HL-60 (cell line): ENCODE measurements at regions not wholly inside any gene's neighbourhood (a gene's known extent, or its start where the extent isn't known, plus 50 kb on each side); places are given as distances from the start of the nearest gene placed in this dataset.
"Not testable (repeated sequence)": the region's sequence is repeated elsewhere in the genome, so short reads cannot be mapped to it uniquely, and the experiment has no call there.

Experiments
- DNase-seq, 2 experiments: peaks; one replicate each; pipeline ENCODE4 v3.0.0-alpha.2; 2010 to 2020; ENCODE audit warnings: low read depth in 1 of 2, low spot score in 1 of 2
- H3K27ac ChIP-seq: fragments of 250-450 bp; sonication (Bioruptor Pico); replicated peaks from 2 replicates; pipeline ENCODE4 v1.5.1; 2020; ENCODE audit warnings: mild to moderate bottlenecking, moderate library complexity
- H3K27me3 ChIP-seq: fragments of 250-450 bp; sonication (Bioruptor Pico); 2 replicates; pipeline ENCODE4 v1.5.1; 2021; ENCODE audit warnings: mild to moderate bottlenecking, moderate library complexity; ENCODE audit not compliant: insufficient read depth, poor library complexity, severe bottlenecking
- H3K4me3 ChIP-seq: replicated peaks from 2 replicates; pipeline ENCODE4 v1.5.1; 2011; ENCODE audit warnings: mild to moderate bottlenecking, control low read depth, low read length; ENCODE audit not compliant: insufficient read depth
- CTCF ChIP-seq: IDR thresholded peaks from one replicate; pipeline ENCODE4 v1.5.1; 2011; ENCODE audit warnings: low read length, control low read depth, inconsistent platforms; ENCODE audit not compliant: insufficient read depth
- GABPA ChIP-seq: IDR thresholded peaks from 2 replicates; pipeline ENCODE4 v1.6.1; 2012; ENCODE audit warnings: low read depth
- POLR2AphosphoS5 ChIP-seq: IDR thresholded peaks from 2 replicates; pipeline ENCODE4 v1.6.1; 2012; ENCODE audit warnings: low read depth
- REST ChIP-seq: IDR thresholded peaks from 2 replicates; pipeline ENCODE4 v1.6.1; 2012; ENCODE audit warnings: low read depth; ENCODE audit not compliant: insufficient replicate concordance
- SPI1 ChIP-seq: IDR thresholded peaks from 2 replicates; pipeline ENCODE4 v1.6.1; 2012; ENCODE audit warnings: low read depth, mild to moderate bottlenecking, borderline replicate concordance

- no peak for DNase-seq
- no peak for TF ChIP-seq POLR2AphosphoS5
- no peak for TF ChIP-seq SPI1
- no peak for TF ChIP-seq REST
- no peak for TF ChIP-seq CTCF
- no peak for TF ChIP-seq GABPA
- Histone ChIP-seq H3K27me3 (no peaks in the 10 kb centered on the region), H3K4me3 (no peak overlapping the region), H3K27ac (no peak overlapping the region)
Observed at GRCh38 chr13:108077284-108077683, 138.1 kb downstream of the LIG4 start.

DNA sequence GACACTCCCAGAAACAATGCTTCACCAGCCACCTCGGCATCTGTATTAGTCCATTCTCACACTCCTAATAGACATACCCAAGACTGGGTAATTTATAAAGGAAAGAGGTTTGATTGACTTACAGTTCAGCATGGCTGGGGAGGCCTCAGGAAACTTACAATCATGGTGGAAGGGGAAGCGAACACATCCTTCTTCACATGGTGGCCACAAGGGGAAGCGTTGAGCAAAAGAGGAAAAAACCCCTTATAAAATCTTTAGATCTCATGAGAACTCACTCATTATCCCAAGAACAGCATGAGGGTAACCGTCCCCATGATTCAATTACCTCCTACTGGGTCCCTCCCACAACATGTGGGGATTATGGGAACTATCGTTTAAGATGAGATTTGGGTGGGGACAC lies 140.9 kb downstream of the LIG4 start:
- H3K27me3 ChIP-seq, H3K27ac ChIP-seq, DNase-seq, H3K4me3 ChIP-seq: not testable (repeated sequence)

DNA sequence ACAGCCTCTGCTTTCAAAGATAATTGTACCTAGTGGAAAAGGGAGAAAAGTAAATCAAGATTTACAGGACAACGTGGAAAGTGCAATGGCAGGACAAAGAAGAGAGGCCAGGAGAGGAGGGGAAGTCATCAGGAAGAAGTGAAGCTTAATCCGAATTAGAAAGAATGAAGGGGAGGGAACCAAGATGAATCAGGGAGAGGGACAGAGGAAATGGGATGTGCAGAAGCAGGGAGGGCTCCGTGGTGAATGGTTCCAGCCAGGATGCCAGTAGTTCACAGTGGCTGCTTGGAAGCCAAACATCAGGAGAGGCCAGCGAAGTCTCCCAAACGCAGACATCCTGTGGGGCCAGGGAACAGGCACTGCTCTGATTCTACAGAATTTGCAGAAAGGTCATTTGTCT lies 144.4 kb downstream of the LIG4 start:
- no peak for TF ChIP-seq GABPA
- no peak for TF ChIP-seq CTCF
- no peak for TF ChIP-seq SPI1
- no peak for TF ChIP-seq POLR2AphosphoS5
- no peak for TF ChIP-seq REST
- DNase-seq, result no peak
- Histone ChIP-seq H3K27ac (no peak overlapping the region), H3K4me3 (no peak overlapping the region), H3K27me3 (no peaks in the 10 kb centered on the region)

DNA sequence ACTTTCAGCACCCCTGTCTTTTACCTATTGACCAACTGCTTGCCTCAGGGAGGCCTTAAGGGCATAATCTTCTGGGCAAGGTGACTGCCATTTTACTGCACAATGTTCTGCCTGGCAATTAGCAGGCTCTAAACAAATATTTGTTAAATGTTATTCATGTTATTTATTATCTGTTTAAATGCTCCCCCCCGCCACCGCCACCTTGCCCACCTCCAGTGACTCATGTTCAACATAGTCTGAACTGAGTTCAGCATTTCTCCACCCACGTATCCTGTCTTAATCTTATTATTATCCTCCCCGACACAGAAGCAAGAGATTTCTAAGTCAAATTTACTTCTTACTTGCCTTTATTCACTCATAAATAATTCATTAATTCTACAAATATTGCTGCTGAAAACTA lies 144.8 kb downstream of the LIG4 start:
- H3K27me3 ChIP-seq, result no peaks in the 10 kb centered on the region
- H3K4me3 ChIP-seq, result no peak overlapping the region
- H3K27ac ChIP-seq, result no peak overlapping the region
- DNase-seq, result no peak
- TF ChIP-seq CTCF (no peak), REST (no peak), POLR2AphosphoS5 (no peak), GABPA (no peak), SPI1 (no peak)
